Choroid plexus epithelial cell (primary cell): ENCODE measurements at regions not wholly inside any gene's neighbourhood (a gene's known extent, or its start where the extent isn't known, plus 50 kb on each side); places are given as distances from the start of the nearest gene placed in this dataset.
A peak's percentile ranks its signal among the peaks of the same experiment; 100 is the strongest.

Source experiments
- DNase-seq: peaks from one replicate; pipeline ENCODE4 v3.0.0-alpha.2; 2010; ENCODE audit warnings: low read depth
- H3K4me3 ChIP-seq: 2 replicates; pipeline ENCODE4 v1.5.1; 2011; ENCODE audit warnings: low read depth, mild to moderate bottlenecking, control low read depth, low read length, moderate library complexity
- CTCF ChIP-seq: conservative IDR thresholded peaks from 2 replicates; pipeline ENCODE4 v1.5.1; 2011; ENCODE audit warnings: low read depth, mild to moderate bottlenecking, control low read depth, inconsistent platforms, low read length, moderate library complexity

- no peak for TF ChIP-seq CTCF
- H3K4me3 ChIP-seq, result no peak overlapping the region
- no peak for DNase-seq
Observed at GRCh38 chr6:56854086-56854485, 100.8 kb upstream of the BEND6 start.

- TF ChIP-seq CTCF, result no peak
- H3K4me3 ChIP-seq, result no peak overlapping the region
- DNase-seq, result no peak
Observed at GRCh38 chr6:56853541-56853940, 101.4 kb upstream of the BEND6 start.

- no peak for TF ChIP-seq CTCF
- H3K4me3 ChIP-seq, result peak overlapping the region; percentile 71
- DNase-seq, result no peak
Observed at GRCh38 chr6:56852260-56853010, 102.5 kb upstream of the BEND6 start.

GRCh38 chr6:56851541-56852259 lies 103.2 kb upstream of the BEND6 start:
- DNase-seq, result peak; percentile 93
- peak; percentile 67 for TF ChIP-seq CTCF

GRCh38 chr6:56851074-56851473 lies 103.8 kb upstream of the BEND6 start:
- TF ChIP-seq CTCF, result no peak
- H3K4me3 ChIP-seq, result peak overlapping the region; percentile 71
- DNase-seq, result peak; percentile 41

More at GRCh38 chr6:56851541-56852259, 103.2 kb upstream of the BEND6 start:
- peak overlapping the region; percentile 71 for H3K4me3 ChIP-seq

DNA sequence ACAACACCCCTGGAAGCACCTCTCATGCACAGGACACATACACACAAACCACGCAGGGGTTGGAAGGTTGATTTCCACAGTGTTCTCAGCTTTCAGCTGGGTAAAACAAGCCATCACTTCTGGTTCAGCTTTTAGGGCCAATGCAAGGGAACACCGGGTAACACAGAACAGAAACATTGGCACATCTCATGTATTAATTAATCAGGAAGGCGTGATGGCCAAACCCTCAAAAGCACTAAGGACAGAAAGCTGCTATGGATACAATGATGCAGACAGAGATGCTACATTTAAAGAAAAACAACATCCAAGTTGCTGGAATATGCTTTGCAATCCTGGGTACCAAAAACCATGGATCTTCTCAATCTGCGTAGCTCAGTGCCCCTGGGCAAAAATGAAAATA lies 104.3 kb upstream of the BEND6 start:
- TF ChIP-seq CTCF, result no peak
- DNase-seq, result no peak
- peak overlapping the region; percentile 71 for H3K4me3 ChIP-seq

DNA sequence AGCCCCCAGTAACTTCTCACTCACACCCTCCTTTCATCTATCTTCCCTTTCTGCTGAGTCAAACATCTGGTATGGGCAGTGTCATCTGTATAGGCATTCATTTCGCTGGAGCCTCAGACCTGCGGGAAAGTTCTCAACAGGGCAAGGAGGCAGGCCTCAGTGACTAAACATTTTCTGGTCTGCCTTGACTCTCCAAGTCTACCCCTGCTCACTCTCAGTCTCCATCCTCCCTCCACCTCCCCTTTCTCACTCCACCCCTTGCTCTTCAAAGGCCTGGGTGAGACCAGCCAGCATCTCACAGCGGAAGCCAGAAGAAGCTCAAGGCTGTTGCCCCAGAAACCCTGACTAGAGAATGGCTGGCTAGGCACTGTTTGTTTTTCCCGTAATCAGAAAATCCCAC lies 105.0 kb upstream of the BEND6 start:
- peak overlapping the region; percentile 71 for H3K4me3 ChIP-seq
- peak; percentile 76 for DNase-seq
- no peak for TF ChIP-seq CTCF
